ENCODE measurements at regions not wholly inside any gene's neighbourhood (a gene's known extent, or its start where the extent isn't known, plus 50 kb on each side); places are given as distances from the start of the nearest gene placed in this dataset.
"Not testable (repeated sequence)": the region's sequence is repeated elsewhere in the genome, so short reads cannot be mapped to it uniquely, and the experiment has no call there.

DNA sequence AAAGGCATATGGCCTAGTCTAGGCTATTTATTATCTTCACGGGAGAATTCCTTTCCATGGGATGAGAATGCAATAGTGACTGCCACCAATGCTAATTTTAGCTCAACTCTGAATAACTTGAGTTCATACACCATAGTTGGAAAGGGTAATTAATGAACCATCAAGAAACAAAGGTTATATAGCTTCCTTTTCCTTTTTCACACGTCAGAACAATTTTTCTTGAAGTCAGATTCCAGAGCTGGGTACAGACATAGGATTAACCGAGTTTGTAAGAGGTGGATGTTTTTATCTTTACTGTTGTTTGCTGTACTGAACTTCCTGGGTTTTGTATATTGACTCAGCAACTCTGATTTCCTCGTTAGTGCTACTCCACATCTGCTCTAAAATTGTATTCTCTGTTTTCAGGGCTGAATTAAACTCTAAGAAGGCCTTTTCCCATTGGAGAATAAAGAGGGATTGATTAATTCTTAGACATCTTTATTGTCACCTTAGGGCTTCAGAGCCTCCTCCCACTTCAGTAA is 262.0 kb downstream of the NUF2 start:
- DNase-seq, result no peak

DNA sequence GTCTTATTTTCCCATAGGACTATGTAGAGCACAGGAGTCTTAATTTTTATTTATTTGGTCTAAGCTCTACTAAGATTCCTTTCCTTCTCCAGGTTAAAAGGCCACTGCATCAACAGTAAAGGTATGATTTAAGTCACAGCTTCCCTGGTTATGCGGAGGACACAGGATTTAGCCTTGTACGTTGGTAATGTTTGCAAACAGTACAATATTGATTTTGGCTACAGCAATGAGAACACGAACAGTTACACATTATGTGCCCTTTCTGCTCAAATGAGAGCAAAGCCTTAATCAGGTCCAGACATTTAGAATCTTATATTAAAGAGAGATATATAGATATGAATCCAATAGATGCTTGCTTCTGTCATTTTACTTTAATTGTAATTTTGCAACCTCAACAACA is 264.0 kb downstream of the NUF2 start:
- DNase-seq, result no peak

DNA sequence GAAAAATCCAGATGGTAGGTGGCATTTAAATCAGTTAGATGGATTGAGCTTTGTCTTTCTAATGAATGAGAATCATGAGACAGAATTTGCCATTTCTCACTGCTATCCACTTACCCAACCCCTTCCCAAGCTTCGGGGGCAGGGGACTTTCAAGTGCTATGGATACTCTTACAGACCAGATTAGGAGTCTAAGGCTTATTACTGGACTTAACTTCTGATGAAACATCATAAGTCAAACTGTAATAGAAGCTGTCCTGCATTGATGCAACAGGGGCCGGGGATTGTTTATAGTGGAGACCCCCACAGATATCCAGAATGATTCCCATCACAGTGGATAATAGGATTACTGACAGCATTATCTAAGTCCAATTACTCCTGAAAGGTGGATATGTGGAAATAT is 267.0 kb downstream of the NUF2 start:
- DNase-seq, result no peak

DNA sequence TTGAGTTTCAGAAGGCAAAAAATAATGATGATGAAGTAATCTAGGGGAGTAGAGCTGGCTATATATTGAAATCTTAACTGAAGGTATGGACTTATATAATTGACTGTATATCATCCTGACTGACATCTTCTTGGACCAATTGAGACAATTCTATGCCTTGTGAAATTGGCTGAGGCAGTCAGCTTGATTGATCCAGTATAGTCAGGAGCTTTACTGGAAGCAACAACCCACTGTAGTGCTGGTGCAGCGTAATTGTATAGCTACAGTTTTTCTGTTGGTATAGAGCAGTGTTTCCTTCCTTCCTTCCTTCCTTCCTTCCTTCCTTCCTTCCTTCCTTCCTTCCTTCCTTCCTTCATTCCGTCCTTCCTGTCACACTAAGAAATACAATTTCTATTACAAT is 268.0 kb downstream of the NUF2 start:
- DNase-seq, result no peak

DNA sequence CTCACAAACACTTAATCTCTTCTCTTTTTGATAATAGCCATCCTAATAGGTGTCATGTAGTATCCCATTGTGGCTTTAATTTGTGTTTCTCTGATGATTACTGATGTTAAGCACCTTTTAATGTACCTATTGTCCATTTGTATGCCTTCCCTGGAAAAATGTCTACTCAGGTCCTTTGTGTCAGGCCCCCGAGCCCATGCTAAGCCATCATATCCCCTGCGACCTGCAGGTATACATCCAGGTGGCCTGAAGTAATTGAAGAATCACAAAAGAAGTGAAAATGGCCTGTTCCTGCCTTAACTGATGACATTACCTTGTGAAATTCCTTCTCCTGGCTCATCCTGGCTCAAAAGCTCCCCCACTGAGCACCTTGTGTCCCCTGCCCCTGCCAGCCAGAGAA is 269.4 kb downstream of the NUF2 start:
- not testable (repeated sequence) for DNase-seq

DNA sequence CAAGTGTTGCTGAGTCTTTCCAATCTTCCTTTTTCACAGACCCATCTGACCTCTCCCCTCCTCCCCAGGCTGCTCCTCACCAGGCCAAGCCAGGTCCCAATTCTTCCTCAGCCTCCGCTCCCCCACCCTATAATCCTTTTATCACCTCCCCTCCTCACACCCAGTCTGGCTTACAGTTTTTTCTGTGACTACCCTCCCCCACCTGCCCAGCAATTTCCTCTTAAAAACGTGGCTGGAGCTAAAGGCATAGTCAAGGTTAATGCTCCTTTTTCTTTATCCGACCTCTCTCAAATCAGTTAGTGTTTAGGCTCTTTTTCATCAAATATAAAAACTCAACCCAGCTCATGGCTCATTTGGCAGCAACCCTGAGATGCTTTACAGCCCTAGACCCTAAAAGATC is 270.9 kb downstream of the NUF2 start:
- not testable (repeated sequence) for DNase-seq

DNA sequence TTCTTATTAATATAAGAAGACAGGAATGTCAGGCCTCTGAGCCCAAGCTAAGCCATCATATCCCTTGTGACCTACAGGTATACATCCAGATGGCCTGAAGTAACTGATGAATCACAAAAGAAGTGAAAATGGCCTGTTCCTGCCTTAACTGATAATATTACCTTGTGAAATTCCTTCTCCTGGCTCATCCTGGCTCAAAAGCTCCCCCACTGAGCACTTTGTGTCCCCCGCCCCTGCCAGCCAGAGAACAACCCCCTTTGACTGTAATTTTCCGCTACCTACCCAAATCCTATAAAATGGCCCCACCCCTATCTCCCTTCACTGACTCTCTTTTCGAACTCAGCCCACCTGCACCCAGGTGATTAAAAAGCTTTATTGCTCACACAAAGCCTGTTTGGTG is 274.4 kb downstream of the NUF2 start:
- not testable (repeated sequence) for DNase-seq

DNA sequence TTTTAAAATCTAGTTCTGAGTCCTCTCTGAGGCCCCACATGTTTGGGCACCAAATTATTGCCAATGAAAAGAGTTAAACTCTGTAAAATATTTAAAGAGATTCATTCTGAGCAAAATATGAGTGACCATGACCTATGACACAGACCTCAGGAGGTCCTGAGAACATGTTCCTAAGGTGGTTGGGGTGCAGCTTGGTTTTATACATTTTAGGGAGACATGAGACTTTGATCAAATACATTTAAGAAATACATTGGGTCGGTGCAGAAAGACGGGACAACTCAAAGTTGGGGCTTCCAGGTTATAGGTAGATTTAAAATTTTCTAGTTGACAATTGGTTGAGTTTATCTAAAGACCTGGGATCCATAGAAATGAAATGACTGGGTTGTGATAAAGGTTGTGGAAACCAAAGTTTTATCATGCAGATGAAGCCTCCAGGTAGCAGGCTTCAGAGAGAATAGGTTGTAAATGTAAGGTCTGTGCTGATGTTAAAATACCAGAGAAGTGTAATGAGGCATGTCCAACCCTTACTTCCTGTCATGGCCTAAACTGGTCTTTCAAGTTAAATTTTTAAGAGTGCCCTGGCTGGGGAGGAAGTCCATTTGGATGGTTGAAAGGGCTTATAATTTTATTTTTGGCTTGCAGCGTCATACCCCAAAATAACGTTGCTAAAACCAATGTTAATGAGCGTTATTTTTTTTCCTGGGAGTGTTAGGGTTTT is 274.9 kb downstream of the NUF2 start:
- DNase-seq, result no peak

DNA sequence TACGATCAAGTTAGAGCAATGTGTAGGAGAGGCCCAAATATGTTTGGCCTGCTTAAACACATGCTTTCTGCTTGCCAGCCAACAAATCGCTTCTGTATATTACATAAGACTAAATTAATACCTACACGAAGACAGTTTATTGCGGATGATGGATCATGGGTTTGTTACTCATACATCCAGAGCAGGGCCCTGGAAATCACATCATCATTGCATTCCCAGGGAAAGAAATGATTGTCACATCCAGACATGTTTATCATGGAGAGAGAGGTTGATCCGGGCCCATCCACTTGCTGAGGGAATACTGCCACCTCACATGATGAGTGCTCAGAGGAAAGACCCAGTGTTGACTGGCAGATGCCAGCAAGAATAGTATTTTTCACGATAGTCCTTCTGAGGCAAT is 282.6 kb downstream of the NUF2 start:
- DNase-seq, result no peak

DNA sequence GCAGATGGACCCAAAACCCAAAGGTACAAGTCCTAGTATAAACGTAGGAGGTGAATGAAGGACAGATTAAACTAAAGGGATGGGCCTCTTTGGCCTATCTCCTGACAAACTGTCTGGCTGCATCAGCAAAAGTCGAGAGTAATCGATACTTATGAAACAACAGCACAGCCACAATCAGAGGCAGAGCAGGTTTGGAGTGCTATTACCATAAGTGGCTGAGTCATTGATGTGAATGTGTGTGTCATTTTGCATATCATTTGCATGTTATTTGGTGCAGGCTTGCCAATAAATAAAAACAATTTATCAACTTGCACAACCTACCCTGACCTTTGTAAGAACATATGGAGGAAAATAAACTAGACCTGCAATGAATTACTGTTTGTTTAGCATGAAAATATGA is 283.1 kb downstream of the NUF2 start:
- no peak for DNase-seq

DNA sequence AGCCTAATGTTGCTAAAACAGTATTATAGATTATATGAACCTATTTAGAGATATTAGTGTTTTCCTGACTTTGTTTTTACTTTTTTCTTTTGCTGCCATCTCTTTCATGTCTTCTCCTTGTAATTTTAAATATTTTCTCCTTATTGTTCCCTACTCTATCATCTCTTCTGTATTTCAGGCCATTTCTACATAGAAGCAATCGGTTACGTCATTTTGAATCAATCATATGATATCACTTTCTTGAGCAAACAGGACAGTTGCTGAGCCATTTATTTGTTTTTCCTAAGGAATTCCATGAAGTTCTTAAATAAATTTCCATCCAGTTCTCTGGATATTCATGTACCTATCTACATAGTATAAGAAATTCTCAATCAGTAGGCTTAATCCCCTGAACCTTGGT is 287.2 kb downstream of the NUF2 start:
- DNase-seq, result no peak

DNA sequence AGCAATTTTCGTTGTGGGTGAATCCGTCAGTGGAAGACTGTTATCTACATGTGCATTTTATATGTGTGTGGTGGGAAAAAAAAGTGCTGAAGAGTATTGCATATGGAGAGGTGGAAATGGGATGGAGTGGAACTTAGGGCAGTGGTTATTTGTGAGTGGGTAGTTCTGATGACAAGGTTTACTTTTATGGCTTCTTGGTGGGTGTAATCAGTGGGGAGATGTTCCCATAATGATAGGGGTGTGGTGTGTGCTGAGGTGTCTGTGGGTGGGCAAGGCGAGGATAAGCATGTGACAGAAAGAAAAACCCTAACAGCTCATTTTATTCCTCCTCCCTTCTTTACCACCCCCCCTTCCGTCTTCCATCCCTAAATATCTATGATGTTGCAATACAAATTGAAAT is 288.1 kb downstream of the NUF2 start:
- no peak for DNase-seq

DNA sequence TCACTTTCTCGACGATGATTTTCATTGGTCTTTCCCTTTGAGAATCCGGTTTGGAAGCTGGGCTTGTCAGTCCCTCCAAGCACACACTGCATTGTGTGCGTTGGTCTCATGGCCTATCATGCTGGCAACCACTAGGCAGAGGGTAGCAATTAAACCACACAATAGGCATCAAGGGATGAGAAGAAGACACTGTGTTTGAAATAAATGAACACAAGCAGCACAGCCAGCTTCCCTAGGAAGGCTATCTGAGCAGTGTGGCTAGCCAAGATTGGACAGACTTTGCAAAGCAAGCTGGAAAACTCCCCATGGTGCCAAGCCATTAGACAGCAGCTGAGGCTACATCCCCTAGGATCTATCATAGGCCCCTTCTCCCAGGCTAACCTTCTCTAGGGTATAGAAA is 288.7 kb downstream of the NUF2 start:
- no peak for DNase-seq

DNA sequence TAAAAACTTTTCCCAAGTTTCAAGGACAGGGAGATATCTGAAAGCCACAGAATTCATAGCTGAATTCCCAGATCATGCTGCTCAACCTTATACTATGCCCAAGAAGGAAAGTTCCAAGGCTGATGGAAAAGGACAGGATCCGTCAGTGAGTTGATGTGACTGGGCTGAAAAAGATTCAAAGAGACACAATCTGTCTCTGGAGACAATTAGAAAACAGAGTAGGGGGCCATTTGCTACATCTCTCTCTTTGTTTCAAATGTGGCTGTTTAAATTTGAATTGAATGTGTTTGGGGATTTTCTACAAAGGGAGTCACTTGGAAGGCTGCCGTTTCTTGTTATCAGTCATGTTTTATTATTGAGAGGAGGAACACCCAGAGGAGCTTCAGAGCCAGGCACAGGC is 292.6 kb downstream of the NUF2 start:
- no peak for DNase-seq

DNA sequence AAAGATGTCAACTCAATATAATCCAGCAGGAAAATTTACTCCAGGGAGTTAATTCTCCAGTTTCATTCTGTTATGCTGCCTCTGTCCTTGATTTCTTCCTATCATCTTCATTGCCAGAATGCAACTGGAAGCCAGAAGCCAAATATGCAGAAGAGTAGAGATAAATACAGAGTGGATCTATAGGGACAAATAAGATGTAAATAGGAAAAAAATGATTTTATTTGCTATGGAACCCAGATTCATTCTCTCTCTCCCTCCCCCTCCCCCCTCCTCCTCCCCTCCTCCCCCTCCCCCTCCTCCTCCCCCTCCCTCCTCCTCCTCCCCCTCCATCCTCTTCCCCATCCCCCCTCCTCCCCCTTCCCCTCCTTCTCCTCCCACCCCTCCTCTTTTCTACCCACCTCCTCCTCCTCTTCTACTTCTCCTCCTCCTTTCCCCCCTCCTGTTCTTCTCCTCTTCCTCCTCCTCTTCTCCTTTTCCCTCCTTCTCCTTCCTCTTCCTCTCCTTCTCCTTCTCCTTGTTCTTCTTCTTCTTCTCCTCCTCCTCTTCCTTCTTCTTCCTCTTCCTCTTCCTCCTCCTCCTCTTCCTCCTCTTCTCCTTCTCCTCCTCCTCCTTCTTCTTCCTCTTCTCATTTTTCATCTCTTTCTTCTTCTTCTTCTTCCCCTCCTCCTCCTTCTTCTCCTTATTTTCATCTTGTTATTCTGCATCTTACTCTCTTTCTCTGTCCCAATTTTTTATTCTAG is 306.4 kb downstream of the NUF2 start:
- DNase-seq, result no peak

DNA sequence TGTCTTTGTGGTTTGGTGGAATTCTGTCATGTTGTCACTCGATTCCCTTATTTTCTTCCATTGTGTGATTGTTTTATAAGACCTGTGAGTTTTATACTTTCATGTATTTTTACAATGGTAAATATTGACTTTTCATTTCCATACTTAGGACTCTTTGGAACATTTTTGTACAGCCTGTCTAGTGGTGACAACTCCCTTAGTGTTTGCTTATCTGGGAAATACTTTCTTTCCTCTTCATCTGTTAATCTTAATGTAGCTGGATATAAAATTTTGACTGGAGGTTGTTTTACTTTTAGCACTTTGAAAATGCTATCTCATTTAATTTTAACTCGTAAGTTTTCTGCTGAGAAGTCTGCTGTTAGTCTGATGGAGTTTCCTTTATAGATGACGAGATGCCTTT is 310.5 kb downstream of the NUF2 start:
- no peak for DNase-seq

DNA sequence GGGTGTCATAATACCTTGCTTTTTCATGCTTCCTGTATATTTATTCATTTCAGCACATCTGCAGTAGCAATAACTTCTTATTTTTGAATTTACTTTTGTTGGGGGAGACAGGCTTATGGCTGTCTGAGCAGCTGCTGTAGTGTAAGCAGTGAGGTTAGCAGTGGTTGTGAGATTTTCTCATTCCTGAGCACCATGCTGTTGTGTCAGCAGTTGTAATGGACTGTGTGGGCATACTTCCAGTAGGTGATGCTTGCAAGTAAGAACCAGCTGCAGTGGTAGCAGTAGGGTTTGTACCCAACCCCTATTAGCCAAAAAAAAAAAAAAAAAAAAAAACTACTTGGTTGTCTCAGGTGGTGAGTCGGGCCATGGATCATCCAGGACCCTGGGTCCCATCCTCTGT is 311.6 kb downstream of the NUF2 start:
- no peak for DNase-seq

DNA sequence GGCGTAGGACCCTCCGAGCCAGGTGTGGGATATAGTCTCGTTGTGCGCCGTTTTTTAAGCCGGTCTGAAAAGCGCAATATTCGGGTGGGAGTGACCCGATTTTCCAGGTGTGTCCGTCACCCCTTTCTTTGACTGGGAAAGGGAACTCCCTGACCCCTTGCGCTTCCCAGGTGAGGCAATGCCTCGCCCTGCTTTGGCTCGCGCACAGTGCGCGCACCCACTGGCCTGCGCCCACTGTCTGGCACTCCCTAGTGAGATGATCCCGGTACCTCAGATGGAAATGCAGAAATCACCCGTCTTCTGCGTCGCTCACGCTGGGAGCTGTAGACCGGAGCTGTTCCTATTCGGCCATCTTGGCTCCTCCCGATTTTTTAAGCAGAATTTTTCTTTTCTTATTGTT is 323.9 kb downstream of the NUF2 start:
- DNase-seq, result not testable (repeated sequence)

DNA sequence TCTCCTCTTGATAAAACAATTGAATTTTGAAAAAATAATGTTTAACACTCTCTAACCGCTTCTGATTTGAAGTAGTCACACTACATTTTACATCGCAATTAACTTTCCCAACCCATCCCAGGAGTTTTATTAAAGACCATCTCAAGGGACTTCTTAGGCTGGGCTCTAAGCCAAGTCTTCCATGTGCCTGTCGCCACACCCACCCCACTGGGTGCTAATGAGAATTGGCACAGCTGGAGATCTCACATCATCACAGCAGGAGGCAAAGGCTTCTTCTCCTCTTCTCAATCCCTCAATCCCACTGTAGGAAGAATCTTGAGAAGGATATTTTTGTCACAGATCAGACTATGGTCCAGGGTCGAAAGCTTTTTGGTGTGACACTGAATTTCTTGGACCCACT is 328.9 kb downstream of the NUF2 start:
- DNase-seq, result peak; percentile 83

DNA sequence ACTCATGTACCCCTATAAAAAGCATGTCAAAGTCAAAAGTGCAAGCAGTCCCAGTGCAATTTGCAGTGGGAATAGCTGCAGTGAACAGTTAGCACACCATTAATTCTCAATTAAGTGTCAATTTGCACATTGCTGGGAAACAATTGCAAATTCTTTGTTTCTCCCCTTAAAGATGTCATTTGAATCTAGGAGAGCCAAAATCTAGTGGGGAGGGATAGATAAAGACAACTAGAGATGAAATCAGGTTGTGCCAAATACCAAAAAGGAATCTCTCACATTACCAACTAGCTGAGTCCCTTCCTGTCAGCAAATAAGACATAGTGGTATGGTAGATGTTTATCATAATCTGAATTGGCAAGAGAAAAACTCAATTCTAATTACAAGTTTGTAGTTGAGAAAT is 330.7 kb downstream of the NUF2 start:
- no peak for DNase-seq

DNA sequence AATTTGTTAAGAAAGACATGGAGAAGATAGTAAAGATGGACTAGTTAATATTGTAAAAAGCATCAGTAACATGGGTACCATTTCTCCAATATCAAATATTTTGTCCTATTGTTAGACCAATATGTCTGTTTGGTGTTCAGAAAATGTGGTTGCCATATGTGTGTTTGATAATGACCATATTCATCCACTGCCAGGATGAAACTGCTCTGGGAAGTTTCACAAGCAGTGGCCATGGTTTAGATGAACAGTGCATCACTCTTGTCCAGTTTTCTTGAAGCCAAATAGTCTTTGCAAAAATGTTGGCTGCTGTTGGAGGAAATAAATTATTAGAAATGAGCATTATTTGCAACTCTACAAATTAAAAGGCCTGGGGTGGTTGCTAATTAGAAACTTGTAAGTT is 333.8 kb downstream of the NUF2 start:
- no peak for DNase-seq

DNA sequence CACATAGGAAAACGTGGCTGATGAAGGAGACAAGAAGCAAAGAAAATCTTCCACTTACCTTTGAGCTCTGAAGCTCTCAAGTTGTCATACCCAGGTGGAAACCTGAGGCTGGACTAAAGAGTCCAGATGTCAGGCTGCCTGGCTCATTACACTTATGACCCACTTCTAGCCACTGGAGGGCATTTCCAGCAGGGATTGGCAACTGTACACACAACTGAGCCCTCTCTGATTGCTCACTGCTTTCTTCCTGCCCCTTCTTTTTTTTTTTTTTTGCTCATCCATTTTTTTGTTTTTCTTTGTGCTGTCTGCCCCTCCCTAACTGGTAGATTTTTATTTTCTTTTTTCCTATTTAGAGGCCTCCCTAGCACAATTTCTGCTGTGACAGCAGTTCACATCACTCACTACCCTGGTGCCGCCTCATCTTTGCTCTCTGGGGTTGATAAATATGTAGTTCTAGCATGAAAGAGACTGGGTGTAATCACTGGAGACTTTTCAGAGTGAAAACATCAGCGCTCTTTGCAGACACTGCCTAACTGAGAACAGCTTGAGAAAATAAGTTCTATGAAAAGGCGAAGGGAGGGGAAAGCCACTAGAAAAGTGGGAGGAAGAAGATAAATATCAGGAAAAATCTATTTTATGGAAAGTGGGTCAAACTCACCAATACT is 334.5 kb downstream of the NUF2 start:
- peak; percentile 59 for DNase-seq

DNA sequence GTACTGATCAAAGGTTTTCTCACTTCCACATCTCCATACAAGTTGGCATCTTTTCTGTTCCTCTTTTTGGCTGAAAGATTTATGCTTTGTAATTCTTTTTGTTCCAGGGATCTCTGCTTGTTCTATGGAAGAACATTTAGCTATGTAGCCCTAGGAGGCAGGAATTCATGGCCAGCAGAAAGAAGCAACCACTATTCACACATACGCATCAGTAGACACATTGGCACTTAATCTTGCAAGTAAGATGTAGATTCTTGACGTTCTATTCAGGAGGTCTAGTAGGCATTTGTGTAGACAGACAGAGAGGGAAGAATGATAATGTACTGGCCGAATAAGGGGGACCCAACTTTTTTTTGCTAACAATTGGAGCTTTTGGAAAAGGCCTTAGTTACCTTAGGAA is 336.0 kb downstream of the NUF2 start:
- DNase-seq, result no peak

DNA sequence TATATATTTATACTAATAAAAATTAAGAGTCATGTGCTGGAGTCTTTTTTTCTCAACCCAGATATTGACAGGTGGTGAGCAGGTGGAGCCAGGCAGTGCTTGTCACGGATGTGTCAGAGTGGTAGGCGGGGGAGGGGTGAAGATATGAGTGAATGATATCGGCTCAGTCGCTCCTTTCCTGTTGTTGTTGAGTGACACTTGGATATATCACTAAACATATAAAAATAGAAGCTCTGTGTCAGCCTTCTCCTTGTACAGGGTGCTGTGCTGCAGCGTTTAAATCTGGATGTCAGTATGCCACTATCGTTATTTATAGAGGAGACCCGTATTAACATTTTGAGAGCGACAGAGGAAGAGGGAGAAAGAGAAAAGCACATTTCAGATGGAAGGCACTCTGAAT is 339.6 kb downstream of the NUF2 start:
- DNase-seq, result no peak

All from NCI-H1092 treated with DMSO at 0.1 percent for 48 hours (cell line).